HT1080 (cell line): ENCODE measurements at regions not wholly inside any gene's neighbourhood (a gene's known extent, or its start where the extent isn't known, plus 50 kb on each side); places are given as distances from the start of the nearest gene placed in this dataset.
"Not testable (repeated sequence)": the region's sequence is repeated elsewhere in the genome, so short reads cannot be mapped to it uniquely, and the experiment has no call there.

Source experiments
- DNase-seq: peaks from one replicate; pipeline ENCODE4 v3.0.0-alpha.2; 2015; ENCODE audit warnings: low read depth

DNA sequence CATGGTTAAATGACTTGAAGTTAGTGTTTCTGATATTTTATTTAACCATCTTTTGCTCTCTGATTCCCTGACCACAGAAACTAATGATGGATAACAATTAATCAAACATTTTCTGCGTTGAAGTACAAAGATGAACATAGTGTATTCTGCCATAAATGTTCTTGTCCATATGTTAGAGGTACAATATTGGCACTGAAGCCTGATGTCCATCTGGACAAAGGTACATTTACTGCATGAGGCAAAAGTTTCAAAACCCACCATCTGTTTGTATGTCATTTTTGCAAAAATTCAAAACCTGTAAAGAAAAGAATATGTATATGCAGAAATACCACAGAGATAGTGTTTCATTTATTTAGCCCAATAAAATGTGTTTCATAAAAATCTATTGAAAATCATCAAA lies 861.5 kb downstream of the ANKRD7 start:
- DNase-seq, result no peak

DNA sequence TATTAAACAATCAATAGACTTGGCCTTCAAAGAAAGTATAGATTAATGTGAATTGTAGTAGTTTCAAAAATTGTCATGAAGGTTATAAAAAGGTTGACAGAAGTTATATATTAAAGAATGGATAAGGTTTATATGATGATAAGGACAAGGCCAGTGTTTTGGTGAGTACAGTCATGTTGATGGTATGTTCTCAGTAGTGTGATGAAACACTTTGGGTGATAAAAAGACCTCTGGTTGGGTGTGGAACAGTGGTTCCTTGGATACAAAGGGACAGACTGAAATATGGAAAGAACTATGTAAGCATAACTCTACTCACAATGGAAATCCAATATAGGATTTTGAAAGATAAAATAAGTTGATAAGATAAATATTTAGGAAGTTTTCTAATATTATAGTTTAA lies 866.3 kb downstream of the ANKRD7 start:
- DNase-seq, result peak; percentile 65

DNA sequence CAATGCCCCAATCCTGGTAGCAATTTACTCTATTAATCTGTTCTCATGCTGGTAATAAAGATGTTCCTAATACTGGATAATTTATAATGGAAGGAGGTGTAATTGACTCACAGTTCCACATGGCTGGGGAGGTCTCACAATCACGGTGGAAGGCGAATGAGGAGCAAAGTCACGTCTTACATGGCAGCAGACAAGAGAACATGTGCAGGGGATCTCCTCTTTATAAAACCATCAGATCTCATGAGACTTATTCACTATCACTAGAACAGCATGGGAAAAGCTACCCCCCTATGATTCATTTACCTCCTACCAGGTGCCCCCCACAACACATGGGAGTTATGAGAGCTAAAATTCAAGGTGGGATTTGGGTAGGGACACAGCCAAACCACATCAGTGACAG lies 872.2 kb downstream of the ANKRD7 start:
- no peak for DNase-seq

DNA sequence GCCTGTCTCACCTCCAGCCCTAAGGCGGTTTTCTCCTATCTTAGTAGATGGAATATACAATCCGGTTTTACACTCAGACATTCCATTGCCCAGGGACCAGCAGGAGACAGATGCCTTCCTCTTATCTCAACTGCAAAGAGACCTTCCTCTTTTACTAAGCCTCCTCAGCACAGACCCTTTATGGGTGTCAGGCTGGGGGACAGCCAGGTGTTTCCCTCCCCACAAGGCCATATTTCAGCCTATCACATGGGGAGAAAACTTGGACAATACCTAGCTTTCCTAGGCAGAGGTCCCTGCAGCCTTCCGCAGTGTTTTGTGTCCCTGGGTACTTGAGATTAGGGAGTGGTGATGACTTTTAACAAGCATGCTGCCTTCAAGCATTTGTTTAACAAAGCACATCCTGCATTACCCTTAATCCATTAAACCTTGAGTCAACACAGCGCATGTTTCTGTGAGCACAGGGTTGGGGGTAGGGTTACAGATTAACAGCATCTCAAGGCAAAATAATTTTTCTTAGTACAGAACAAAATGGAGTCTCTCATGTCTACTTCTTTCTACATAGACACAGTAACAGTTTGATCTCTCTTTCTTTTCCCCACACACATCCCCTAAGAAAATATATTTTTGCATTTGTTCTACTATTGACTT lies 876.2 kb downstream of the ANKRD7 start:
- not testable (repeated sequence) for DNase-seq

DNA sequence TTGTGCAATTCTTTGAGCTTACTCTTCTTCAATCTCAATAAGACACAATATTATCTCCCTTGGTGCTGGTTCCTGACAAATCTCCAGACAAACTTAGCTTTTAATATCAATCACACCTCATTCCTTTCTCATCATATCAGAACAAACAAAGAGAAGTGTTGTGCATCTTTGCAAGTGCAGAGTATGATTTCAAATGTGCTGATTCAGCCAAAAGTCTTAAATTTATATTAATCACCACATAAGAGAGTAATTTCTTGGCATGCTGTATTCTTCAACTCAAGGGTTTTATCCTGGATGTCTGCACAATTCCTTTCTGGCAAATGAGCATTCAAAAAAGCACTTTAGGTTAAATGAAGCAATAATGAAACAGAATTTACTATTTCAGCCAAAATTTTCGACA lies 877.8 kb downstream of the ANKRD7 start:
- DNase-seq, result no peak

DNA sequence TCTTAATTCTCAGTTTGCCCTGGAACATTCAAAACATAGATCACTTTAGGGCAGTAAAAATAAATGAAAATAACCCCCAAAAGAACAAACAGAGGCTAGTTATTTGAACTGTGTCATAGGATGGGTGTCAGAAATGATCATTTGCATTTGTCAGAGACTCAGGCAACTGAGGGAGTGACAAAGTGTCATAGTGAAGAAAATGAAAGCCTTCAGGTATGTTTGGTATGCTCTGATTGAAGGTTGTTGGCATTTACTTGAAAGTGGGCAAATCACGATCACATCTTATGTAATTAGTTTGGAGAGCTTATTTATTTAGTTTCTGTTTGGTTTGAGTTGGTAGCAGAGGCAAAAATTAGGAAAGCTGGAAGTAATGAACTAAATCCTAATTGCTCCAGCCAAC lies 880.9 kb downstream of the ANKRD7 start:
- no peak for DNase-seq

DNA sequence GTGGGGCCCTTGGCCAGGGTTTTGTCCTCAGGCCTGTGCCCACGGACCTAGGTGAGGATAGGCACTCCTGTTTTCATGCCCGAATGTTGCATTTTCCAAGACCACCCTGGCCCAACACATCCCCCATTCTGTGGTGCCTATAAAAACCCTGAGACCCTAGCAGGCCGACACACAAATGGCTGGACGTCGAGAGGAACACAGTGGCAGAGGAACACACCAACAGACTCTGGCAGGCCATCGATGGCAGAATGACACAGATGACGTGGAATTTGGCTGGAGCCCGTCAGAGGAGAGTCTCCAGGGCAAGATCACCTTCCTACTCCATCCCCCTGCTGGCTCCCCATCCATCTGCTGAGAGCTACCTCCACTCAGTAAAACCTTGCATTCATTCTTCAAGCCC lies 898.8 kb downstream of the ANKRD7 start:
- DNase-seq, result no peak

DNA sequence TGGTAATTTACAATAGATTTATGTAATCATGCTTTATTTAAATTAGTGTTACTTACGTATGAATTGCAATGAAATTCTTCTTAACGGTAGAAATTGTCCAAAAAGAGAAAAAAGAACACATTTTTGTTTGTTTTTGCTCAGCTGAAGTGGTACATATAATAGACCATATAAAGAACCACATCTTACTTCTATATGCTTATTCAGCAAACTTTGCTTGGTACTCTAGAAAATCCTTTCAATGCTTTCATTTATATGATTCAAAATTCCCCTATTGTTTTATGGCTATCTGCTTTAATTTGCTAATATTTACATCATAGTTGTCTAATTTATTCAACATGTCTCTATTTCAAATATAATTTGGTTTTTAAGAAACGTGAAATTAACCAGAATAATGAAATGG lies 903.2 kb downstream of the ANKRD7 start:
- no peak for DNase-seq

DNA sequence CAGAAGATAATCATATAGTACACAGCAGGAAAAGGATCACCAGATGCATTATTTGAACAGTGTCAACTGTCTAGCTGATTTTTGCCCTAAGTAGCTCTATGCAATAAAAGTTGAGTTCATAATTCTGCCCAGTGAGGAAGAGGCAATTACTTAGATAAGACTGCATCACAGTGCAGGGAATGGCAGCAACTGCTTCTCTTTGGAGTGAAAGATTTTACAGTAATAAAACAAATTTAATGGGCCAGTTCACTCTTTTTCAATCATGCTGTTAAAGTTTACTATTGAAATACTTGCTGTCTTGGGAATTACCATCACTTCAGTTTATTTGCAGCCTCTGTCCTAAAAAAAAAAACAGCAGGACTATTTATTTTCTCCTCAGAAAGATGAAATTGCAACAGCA lies 907.9 kb downstream of the ANKRD7 start:
- DNase-seq, result no peak

DNA sequence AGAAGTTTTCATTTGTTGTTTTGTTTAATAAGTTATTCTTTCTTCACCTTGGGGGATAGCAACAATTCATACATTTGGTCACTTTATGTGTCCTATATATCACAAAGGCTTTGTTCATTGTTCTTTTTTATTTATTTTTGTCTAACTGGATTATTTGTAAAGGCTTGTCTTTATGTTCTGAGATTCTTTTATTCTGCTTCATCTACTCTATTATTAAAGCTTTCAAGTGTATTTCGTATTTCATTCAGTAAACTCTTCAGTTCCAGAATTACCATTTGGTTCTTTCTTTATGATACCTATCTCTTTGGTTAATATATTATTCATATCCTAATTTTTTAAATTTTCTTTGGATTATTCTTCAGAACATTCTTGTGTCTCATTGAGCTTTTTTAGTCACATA lies 942.9 kb downstream of the ANKRD7 start:
- no peak for DNase-seq

DNA sequence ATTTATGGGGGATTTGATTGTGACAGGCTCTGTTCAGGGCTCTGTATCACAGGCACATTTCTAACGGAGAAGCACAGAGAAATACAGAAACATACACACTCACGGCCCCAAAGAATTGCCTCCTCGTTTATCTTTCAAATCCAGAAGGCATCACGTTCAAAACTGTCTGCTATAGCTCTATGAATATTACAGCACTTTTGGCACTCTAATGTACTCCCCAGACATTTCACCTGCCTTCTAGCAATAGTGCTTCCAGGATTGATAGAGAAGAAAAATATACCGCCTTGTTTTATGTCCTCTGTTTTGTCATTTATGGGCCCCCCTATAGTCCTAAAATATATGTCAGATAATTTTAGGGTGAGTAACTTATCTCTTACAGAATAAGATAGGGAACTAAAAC lies 947.5 kb downstream of the ANKRD7 start:
- DNase-seq, result no peak

DNA sequence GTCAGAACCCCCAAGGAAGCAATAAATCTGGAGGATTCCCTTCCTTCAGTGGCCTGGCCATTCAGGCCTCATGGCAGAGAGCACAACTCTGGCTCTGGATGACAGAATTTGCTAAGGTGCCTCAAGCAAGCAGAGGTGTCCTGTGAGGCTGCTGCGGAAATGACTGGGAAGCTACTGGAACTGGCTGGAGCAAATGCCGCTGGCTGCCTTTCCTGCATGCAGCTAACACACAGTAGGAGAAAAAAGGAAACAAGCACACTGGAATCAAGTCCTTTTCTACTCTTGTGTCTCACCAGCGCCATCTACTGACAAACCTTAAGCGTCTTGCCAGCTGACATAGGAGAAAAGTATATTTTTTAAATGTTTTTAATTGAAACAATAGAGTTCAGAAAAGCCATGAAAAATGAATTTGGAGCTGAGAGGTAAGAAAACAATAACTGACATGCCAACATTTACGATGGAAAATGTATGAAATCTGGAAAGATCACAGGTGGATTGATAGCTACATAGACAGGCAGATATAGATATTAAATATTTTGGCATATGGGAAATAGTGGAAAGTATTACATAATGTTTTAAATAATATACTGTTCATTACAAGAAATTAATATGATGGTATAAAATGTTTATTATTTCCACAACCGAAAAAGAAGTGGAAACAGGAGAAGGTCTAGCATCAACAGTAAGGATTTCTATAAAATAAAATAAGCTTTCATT lies 951.6 kb downstream of the ANKRD7 start:
- DNase-seq, result peak; percentile 73

DNA sequence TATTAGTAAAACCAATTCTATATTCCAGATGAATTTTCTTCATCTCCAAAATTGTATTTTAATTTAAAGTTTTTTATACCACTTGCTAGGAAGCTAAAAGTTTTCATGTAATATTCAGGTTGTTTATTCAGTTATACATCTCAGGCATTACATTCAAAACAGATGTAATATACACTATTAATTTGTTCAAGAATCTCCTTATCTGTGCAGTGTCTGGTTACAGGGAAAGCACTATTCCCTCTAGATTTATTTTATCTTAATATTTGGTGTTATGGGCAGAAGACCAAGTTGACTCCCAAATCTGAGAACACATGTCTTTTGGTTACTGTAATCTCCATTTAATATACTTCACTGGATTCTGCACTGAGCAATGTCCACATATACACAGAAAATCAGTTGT lies 953.4 kb downstream of the ANKRD7 start:
- DNase-seq, result no peak

DNA sequence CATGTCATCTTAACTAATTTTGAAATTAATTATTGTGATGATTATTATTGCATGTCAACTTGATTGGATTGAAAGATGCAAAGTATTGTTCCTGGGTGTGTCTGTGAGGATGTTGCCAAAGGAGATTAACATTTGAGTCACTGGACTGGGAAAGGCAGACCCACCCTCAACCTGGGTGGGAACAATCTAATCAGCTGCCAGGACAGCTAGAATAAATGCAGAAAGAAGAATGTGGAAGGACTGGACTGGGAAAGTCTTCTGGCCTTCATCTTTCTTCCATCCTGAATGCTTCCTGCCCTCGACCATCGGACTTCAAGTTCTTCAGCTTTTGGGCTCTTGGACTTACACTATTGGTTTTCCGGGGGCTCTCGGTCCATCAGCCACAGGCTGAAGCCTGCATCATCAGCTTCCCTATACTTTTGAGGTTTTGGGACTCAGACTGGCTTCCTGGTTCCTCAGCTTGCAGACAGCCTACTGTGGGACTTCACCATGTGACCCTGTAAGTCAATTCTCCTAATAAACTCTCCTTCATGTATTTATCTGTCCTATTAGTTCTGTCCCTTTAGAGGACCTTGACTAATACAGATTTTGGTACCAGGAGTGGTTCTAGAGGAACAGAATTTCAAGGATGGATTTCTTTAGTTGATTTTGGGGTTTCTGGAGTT lies 959.8 kb downstream of the ANKRD7 start:
- no peak for DNase-seq

DNA sequence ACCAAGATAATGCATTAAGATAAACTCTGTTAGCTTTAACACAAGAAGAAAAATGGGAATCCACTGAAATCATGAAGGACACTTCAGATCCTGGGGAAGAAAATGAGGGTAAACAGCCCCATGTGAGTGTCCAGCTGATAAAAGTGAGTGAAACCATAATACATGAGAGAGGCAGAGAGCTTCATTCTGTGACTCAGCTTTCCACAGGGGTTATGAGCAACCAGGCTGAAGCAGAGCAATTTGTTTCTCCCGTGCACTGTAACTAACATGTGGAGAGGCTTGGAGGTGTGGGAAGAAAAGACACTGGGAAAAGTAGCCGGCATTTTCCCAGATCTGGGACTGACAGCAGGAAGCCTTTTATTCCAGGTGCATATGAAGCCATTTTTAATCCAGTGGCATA lies 971.7 kb downstream of the ANKRD7 start:
- DNase-seq, result peak; percentile 35

DNA sequence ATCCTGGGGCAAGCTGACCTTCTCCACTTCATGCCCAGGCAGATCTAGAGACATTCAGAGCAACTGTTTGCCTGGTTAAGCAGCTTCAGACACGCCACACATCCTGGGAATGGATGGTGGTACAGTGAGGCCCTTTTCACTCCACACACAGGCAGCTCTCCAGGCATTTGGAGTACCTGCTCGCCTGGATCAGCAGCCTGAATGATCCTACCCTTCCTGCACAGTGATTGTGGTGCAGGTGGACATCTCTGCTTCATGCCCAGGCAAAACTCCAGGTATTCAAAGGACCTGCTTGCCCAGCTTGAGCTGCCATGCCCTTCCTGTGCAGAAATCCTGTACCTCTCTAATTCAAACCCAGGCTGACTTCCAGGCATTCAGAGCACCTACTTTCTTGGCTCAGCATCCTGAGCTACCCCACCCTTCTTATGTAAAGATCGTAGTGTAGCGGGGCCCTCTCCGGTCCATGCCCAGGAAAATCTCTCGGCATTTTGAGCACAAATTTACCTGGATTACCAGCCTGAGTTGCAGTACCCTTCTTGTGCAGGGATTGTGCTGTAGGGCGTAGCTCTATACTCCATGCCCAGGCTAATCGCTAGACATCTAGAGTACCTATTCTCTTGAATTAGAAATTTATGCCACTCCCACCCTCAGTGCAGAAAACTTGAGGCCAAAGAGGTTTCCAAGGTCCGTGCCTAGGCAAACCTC lies 972.8 kb downstream of the ANKRD7 start:
- DNase-seq, result no peak

DNA sequence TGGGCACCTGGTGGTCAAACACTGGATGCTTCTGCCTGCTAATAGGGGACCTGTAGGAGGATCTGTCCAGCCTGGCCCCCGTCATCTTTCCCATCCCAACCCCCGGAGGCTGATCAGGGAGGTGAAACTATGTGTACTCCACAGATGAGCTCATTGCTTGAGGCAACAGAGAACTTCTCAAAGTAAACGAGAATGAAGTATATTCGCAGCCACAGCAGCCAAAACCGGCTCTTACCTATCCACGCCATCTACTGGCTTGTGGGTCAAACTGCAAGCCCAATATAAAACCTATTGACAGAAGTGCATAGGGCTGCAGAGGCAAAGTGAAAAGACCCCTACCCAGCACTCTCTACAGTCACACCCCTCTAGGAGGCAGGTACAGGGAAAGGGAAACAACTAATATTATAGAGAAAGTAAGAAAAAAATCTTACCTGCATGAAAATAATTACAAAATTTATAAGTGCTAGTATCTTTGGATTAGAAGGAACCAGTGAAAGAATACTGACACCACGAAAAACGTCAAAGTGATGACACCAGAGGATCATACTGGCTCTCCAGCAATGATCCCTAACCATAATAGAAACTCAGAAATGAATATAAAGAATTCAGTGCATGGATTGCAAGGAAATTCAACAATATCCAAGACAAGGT lies 973.5 kb downstream of the ANKRD7 start:
- peak; percentile 48 for DNase-seq

DNA sequence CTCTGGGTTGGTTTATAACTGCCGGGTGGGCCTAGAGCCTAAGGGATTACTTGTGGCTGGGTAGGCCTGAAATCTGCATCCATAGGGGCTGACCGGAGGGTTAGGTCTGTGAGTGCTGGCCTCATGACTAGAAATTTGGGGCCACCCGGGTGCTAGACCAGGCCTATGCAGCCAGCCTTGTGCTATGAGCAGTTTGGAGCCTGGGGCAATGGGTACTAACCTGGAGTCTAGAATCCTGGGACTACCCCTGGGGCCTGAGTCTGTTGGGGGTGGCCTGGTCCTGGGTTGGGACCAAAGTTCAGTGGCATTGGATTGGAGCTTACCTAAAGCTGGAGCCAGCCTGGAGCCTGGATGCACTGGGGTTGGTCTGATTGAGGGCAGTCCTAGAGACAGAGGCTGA lies 995.2 kb downstream of the ANKRD7 start:
- no peak for DNase-seq

DNA sequence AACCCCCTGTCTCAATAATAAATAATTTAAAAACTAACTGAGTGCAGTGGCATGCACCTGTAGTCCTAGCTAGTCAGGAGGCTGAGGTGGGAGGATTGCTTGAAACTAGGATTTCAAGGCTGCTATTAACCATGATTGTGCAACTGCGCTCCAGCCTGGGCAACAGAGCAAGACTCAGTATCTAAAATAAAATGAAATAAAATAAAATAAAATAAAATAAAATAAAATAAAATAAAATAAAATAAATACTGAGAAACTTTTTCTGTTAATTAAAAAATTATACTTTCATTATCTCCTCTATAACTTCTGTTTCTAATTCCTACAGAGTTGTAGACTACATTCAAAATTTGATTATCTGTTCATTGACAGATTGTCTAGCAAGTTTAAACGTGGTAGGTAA lies 999.4 kb downstream of the ANKRD7 start:
- no peak for DNase-seq

DNA sequence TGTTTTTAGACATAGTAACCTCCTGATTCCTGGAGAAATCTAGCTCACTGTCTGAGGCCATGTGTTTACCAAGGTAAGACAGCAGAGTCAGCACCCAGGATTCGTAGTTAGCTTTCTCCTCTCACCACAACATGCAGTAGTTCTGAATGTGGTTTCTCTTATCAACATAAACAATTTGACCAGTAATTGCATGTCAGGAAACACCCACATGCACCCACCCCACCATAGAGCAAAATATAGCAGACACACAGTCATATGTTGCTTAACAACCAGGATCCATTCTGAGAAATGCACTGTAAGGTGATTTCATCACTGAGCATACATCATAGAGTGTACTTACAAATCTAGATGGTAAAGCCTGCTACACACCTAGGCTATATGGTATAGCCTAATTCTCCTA lies 1004.0 kb downstream of the ANKRD7 start:
- no peak for DNase-seq

DNA sequence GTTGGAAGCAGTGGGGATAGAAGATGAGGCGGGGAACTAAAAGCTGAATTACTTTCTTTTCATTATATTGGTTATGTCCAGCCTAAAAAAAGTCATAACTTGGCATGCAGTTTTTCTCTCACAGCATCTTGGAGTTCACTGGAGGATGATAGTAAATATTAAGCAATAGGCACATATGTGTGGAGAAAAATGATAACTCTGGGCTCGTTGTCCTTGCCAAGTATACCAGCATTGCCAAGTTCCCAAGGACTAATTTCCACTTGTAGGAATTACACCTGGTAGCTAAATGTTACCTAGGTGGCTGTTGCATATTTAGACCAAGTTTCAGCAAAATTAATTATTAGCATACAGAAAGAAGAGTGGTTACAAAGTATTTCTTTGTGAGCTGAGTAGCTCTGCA lies 1007.6 kb downstream of the ANKRD7 start:
- no peak for DNase-seq

DNA sequence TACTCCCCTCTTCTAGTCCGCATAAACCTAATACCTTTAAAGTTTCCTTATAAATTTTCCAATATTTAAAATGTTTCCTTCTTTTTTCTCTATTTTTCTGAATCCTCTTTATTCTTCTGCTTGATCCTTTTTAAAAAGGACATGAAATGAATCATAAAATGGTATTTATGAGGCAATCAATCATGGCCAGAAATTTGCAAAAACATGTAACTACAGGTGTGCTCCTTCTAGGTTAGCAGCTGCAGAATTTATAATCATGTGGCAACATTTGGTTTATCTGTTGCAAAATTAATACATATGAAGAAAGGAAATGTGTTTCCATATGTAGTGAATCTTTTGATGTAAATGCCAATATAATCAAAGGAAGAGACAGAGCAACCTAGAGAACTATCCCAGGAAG lies 1008.5 kb downstream of the ANKRD7 start:
- no peak for DNase-seq
